WERI-Rb-1 (cell line): ENCODE measurements at regions not wholly inside any gene's neighbourhood (a gene's known extent, or its start where the extent isn't known, plus 50 kb on each side); places are given as distances from the start of the nearest gene placed in this dataset.
"Not testable (repeated sequence)": the region's sequence is repeated elsewhere in the genome, so short reads cannot be mapped to it uniquely, and the experiment has no call there.

Experiments used
- DNase-seq: peaks from one replicate; pipeline ENCODE4 v3.0.0-alpha.2; 2020
- H3K27ac ChIP-seq: fragments of 250-450 bp; sonication (Bioruptor Pico); 2 replicates; pipeline ENCODE4 v1.5.1; 2020; ENCODE audit warnings: mild to moderate bottlenecking, moderate library complexity
- H3K27me3 ChIP-seq: fragments of 250-450 bp; sonication (Bioruptor Pico); 2 replicates; pipeline ENCODE4 v1.5.1; 2021; ENCODE audit warnings: mild to moderate bottlenecking, low read depth, moderate library complexity; ENCODE audit not compliant: insufficient read depth, severe bottlenecking
- H3K36me3 ChIP-seq: fragments of 250-450 bp; sonication (Bioruptor Pico); 2 replicates; pipeline ENCODE4 v1.5.1; 2020; ENCODE audit warnings: mild to moderate bottlenecking, moderate library complexity
- H3K4me3 ChIP-seq: 2 replicates; pipeline ENCODE4 v1.5.1; 2011; ENCODE audit warnings: low read depth, mild to moderate bottlenecking, control low read depth, low read length
- H3K9me3 ChIP-seq: fragments of 250-450 bp; sonication (Bioruptor Pico); 2 replicates; pipeline ENCODE4 v1.5.1; 2021; ENCODE audit warnings: mild to moderate bottlenecking, moderate library complexity; ENCODE audit not compliant: severe bottlenecking
- TF ChIP-seq, protein P1 (sequence below): IDR thresholded peaks from 2 replicates; pipeline ENCODE4 v1.5.1; 2011; ENCODE audit warnings: low read depth, mild to moderate bottlenecking, control low read depth, inconsistent platforms, low read length

DNA sequence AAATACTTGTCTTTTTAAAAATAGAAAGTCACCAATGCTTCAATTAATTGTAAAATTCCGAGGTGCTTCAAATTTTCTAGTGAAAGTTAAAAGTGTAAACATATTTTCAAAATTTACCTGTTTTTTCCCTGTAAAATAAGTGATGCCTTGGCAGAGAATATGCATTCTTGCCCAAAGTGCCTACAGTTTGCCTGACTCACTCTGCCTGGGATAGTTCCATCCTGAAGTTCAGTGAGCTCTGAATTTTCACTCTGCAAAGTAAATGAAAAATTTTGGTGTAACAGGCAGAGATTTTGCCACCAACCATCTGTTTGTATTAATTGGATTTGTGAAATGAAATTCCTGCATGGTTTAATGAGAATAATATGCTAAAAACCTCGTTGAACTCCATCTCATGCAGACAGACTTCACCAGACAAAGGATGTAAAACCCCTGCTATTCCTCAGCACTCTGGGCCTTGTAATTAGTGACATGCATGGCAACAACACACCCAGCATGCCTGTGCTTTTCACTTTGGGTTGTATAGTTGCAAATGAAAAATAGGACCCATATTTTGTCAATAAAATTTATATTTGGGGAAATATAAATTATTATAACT is 117.4 kb upstream of the GNAI1 start:
- H3K9me3 ChIP-seq, result no peaks in the 10 kb centered on the region
- DNase-seq, result no peak
- no peaks in the 10 kb centered on the region for H3K36me3 ChIP-seq
- no peaks in the 10 kb centered on the region for H3K27me3 ChIP-seq
- TF ChIP-seq, protein P1, sequence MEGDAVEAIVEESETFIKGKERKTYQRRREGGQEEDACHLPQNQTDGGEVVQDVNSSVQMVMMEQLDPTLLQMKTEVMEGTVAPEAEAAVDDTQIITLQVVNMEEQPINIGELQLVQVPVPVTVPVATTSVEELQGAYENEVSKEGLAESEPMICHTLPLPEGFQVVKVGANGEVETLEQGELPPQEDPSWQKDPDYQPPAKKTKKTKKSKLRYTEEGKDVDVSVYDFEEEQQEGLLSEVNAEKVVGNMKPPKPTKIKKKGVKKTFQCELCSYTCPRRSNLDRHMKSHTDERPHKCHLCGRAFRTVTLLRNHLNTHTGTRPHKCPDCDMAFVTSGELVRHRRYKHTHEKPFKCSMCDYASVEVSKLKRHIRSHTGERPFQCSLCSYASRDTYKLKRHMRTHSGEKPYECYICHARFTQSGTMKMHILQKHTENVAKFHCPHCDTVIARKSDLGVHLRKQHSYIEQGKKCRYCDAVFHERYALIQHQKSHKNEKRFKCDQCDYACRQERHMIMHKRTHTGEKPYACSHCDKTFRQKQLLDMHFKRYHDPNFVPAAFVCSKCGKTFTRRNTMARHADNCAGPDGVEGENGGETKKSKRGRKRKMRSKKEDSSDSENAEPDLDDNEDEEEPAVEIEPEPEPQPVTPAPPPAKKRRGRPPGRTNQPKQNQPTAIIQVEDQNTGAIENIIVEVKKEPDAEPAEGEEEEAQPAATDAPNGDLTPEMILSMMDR, result no peak
- no peak overlapping the region for H3K27ac ChIP-seq
- no peak overlapping the region for H3K4me3 ChIP-seq

DNA sequence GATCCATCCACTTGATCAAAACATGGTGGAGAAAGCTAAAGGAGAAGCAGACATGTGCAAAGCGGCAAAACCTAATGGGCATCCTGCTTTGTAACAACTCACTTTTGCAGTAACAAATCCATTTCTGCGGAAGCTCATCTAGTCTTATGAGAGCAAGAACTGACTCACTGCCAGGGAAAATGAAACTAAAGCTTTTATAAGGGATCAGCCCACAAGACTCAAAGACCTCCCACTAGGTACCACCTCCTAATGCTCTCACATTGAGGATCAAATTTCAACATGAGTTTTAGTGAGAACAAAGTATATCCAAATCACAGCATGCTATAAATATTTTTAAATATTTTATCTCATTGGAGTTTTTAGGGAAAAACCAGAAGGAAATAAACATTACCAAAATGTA is 120.1 kb upstream of the GNAI1 start:
- no peak for DNase-seq
- Histone ChIP-seq H3K36me3 (no peaks in the 10 kb centered on the region), H3K4me3 (no peak overlapping the region), H3K27me3 (no peaks in the 10 kb centered on the region), H3K9me3 (no peaks in the 10 kb centered on the region), H3K27ac (no peak overlapping the region)
- TF ChIP-seq, protein P1, result no peak

DNA sequence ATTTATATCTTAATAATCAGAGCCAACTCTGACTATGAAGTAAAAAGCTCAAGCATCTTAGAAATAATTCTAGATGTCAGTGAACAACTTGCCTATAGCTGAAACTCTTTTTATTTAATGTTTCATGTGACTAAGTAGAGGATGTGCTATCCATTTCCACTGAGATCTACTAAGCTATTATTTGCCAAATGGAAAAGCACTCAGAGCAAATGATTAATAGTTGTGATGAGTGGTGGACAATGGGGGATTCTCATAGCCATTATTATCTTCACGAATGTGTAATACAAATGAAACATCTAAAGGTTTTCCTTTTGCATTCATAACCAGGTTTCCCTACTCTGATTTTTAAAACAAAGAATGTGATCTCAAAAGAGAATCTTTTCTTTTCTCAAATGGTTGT is 126.6 kb upstream of the GNAI1 start:
- Histone ChIP-seq H3K9me3 (no peaks in the 10 kb centered on the region), H3K27me3 (no peaks in the 10 kb centered on the region), H3K4me3 (no peak overlapping the region), H3K36me3 (no peaks in the 10 kb centered on the region), H3K27ac (no peak overlapping the region)
- TF ChIP-seq, protein P1, result no peak
- DNase-seq, result no peak

DNA sequence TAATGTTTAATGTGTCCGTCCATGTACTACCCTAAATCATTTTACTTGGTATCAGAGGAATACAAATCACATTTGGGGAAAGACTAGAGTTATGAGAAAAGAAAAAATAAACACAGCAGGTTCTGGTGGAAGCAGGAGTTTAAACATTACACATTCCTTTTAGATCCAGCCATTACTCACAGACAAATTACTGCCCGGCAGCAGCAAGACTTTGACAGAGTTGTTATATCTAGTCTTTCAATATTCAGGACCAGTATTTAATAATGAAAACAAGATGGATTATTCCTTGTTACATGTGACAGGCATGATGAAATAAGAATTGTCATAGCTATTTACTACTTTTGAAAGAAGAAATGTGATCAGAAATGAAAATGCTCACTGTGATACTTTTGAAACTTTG is 131.8 kb upstream of the GNAI1 start:
- no peak for DNase-seq
- H3K4me3 ChIP-seq, result no peak overlapping the region
- H3K27ac ChIP-seq, result no peak overlapping the region
- H3K9me3 ChIP-seq, result no peaks in the 10 kb centered on the region
- TF ChIP-seq, protein P1, result no peak
- H3K27me3 ChIP-seq, result no peaks in the 10 kb centered on the region
- H3K36me3 ChIP-seq, result no peaks in the 10 kb centered on the region

DNA sequence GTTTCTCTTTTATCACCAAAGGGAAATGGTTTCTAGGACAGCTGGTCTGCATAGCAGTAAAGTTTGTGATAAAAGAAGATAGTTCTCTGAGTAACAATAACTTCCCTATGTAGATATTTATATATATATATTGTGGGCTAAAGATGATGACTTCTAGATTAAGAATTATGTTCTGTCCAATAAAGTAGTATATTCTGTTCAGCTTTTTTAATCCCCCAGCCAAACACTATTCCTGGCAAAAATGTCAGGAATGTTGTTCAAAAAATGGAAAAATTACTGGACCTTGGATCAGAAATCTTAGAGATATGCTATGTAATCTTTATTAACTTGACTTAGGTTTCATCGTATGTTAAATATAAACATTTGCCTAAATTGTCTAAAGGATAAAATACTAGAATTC is 136.3 kb upstream of the GNAI1 start:
- no peaks in the 10 kb centered on the region for H3K36me3 ChIP-seq
- no peaks in the 10 kb centered on the region for H3K9me3 ChIP-seq
- no peak overlapping the region for H3K27ac ChIP-seq
- no peaks in the 10 kb centered on the region for H3K27me3 ChIP-seq
- H3K4me3 ChIP-seq, result no peak overlapping the region
- no peak for DNase-seq
- TF ChIP-seq, protein P1, result no peak

DNA sequence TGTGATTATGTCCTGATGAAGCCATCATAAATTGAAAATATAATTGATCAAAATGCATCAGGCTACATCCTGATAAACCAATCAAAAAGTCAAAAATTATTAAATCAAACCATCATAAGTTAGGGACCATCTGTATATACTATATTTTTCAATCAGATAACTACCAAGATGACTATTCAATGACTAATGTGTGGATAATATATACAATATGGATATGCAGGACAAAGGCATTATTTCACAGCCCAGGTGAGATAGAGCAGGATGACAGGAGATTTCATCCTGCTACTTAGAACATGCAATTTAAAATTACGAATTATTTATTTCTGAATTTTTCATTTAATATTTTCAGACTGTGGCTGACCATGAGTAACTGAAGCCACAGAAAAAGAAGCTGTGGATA is 137.3 kb upstream of the GNAI1 start:
- H3K27ac ChIP-seq, result no peak overlapping the region
- TF ChIP-seq, protein P1, result no peak
- H3K27me3 ChIP-seq, result no peaks in the 10 kb centered on the region
- DNase-seq, result no peak
- no peaks in the 10 kb centered on the region for H3K36me3 ChIP-seq
- H3K9me3 ChIP-seq, result no peaks in the 10 kb centered on the region
- H3K4me3 ChIP-seq, result no peak overlapping the region

DNA sequence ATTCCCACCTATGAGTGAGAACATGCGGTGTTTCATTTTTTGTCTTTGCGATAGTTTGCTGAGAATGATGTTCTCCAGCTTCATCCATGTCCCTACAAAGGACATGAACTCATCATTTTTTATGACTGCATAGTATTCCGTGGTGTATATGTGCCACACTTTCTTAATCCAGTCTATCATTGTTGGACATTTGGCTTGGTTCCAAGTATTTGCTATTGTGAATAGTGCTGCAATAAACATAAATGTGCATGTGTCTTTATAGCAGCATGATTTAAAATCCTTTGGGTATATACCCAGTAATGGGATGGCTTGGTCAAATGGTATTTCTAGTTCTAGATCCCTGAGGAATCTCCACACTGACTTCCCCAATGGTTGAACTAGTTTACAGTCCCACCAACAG is 138.9 kb upstream of the GNAI1 start:
- not testable (repeated sequence) for H3K27ac ChIP-seq, DNase-seq

More for the DNA sequence above, 138.9 kb upstream of the GNAI1 start:
- not testable (repeated sequence) for H3K27me3 ChIP-seq, H3K9me3 ChIP-seq, H3K4me3 ChIP-seq, H3K36me3 ChIP-seq
